Putamen (tissue), 1 donor: ENCODE measurements at regions not wholly inside any gene's neighbourhood (a gene's known extent, or its start where the extent isn't known, plus 50 kb on each side); places are given as distances from the start of the nearest gene placed in this dataset.

Experiments
- DNase-seq: peaks from one replicate; pipeline ENCODE4 v3.0.0-alpha.2; 2016; ENCODE audit warnings: low spot score

DNA sequence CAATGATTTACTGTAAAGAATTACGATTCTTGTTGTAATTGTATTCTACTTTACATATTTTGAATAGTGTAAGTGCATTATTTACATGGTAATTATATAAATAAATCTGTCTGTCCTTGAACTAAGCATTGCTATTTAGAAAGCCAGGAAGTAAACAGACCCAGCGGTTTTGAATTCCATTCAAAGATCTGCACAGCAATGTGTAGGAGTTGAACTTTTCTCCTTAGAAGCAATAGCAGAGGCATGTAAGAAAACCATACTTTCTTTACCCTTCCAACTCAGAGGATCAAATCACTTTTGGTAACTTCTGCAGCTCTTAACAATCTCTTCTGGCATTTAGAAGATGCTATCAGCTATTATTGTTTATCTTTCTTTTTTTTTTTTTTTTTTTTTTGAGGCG lies 109.2 kb upstream of the VRK2 start:
- DNase-seq, result no peak

DNA sequence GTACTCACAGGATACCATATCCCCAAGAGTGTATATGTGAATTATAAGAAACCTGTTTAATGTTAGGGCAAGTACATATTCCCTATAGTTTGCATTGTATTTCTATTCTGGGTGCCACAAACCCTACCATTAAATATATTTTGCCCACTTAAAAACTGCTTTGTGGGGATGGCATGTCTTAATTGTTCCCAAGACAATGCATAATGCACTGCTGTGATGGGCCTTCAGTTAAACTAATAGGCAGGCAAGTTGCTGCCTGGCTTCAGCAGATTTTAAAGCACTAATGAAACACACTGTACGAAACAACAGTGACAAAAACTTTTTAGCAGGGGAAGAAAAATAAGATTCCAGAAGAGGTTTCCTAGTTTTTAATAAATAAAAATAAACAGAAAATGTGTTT lies 104.8 kb upstream of the VRK2 start:
- DNase-seq, result no peak

GRCh38 chr2:57943315-57943714 lies 103.3 kb upstream of the VRK2 start:
- DNase-seq, result no peak

- no peak for DNase-seq
These were observed 99.2 kb upstream of the VRK2 start for GRCh38 chr2:57947398-57947797.

DNA sequence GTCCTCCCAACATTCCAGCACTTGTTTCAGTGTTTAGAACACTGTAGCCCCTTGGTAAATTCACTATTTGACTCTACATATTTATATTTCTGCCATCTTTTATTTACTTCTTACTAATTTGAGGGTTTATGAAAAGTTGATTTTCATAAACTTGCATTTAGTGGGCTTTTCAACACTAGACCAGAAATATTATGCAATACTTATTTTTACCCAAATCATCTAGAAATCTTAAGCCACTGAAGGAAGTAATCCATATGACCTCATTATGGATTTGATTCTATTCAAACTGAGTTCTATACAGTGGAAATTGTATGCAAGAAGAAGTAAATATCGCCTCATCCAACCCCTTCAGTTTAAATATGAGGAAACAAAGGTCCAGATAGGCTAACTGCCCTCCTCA lies 92.6 kb upstream of the VRK2 start:
- DNase-seq, result no peak

DNA sequence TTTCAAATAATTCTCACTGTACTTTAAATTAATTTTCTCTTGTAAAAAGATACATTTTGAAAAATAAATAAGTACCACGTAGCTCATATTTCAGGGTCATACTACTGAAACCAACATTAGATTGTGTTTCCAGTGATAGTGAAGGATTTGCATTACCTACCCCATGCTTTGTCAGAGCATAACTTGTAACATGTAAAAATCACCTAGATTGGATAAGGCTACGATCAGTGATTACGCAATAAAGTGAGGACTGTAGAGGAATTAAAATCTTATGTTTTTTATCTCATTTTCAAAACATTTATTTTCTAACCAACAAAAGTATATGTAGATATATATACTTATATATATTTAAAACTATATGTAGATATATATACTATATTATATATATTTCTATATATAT lies 89.4 kb upstream of the VRK2 start:
- DNase-seq, result no peak

DNA sequence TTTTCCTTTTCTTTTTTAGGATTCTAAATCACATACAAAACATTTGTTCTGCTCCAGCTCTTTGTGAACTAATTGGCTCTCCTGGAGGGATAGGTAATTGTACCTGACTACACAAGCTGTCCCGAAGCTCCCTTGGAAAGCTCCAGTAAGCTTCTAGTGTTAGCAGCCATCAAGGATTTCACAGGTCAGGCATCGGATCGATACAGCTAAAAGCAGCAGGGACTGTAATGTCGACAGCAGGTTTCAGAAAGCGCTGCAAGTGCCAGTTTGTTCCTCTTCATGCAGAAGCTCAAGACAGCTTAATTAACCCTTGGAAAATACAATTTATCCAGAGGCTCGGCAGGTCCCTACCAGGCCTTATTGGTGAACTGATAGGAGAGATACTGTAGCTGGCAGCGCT lies 87.2 kb upstream of the VRK2 start:
- no peak for DNase-seq

DNA sequence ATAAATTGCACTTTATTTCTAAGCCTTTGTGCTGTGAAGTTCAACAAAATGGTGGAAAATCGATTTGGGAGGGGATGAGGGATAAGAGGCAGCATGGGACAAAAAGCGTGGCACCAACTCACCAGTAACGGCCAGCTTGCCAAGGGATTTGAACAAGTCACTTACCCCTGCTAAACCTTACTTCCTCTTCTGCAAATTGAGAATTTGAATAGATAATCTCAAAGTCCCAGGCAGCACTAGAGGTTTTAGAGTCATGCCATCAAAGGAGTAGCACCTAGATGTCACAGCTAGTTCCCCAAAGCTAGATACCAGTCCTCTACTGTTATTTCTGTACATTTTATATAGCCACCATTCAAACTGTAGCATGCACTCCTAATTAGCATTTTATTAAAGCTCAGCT lies 83.7 kb upstream of the VRK2 start:
- no peak for DNase-seq

GRCh38 chr2:57965219-57965618 lies 81.4 kb upstream of the VRK2 start:
- DNase-seq, result no peak

- DNase-seq, result no peak
These were observed 80.6 kb upstream of the VRK2 start for GRCh38 chr2:57965961-57966360.

GRCh38 chr2:57973621-57974186 lies 72.9 kb upstream of the VRK2 start:
- no peak for DNase-seq

DNA sequence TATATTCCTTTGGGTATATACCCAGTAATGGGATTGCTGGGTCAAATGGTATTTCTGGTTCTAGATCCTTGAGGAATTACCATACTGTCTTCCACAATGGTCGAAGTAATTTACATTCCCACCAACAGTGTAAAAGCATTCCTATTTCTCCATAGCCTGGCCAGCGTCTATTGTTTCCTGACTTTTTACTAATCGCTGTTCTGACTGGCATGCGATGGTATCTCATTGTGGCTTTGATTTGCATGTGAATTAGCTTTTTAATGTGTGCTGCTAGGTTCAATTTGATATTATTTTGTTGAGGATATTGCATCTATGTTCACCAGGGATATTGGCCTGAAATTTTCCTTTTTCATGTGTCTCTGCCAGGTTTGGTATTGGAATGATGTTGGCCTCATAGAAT lies 67.4 kb upstream of the VRK2 start:
- DNase-seq, result no peak

- DNase-seq, result no peak
These were observed 65.4 kb upstream of the VRK2 start for GRCh38 chr2:57981083-57981768.

- no peak for DNase-seq
These were observed 58.6 kb upstream of the VRK2 start for GRCh38 chr2:57987835-57988573.

- DNase-seq, result no peak
These were observed 56.4 kb upstream of the VRK2 start for GRCh38 chr2:57990118-57990725.
